K562 (cell line): ENCODE measurements at regions not wholly inside any gene's neighbourhood (a gene's known extent, or its start where the extent isn't known, plus 50 kb on each side); places are given as distances from the start of the nearest gene placed in this dataset.

Source experiments
- ATAC-seq: fragments of 200-7000 bp; cut with Tn5 transposase; 3 replicates; pipeline ENCODE4 v1.9.1; 2020; ENCODE audit warnings: moderate library complexity
- BruUV-seq: library from RNA; stranded (reverse); fragments of 400-500 nt; replicated peaks from 2 replicates; lab custom pipeline; 2021; lab: Mats Ljungman, UMichigan
- CTCF ChIA-PET: fragments of 300-600 bp; formaldehyde crosslinking; extraction: SDS; loops from one replicate; lab custom pipeline; 2021; ENCODE audit warnings: low intra/inter-chr PET ratio; lab: Yijun Ruan, JAX
- POLR2A ChIA-PET: fragments of 300-600, 350-650 bp; sonication (Branson Sonifier 250); formaldehyde crosslinking; extraction: SDS; loops from one replicate; lab custom pipeline; 2021; ENCODE audit warnings: antibody characterized with exemption, inconsistent platforms; lab: Yijun Ruan, JAX
- DNase-seq, 4 experiments: peaks; one replicate each; pipeline versions ENCODE4 v3.0.0 to v3.0.0-alpha.2; 2011 to 2018; ENCODE audit warnings: low spot score in 3 of 4, mixed read lengths in 3 of 4; ENCODE audit errors: extremely low read depth in 1 of 4
- FAIRE-seq: peaks from 2 replicates; lab custom pipeline; 2011; peaks lifted over from hg19 to GRCh38; lab: Jason Lieb, UNC
- H2AFZ ChIP-seq: 2 replicates; pipeline ENCODE4 v1.6.0; 2011; ENCODE audit warnings: low read depth, low read length, control low read depth, inconsistent platforms
- H3K27ac ChIP-seq: fragments of 200-600 bp; 3 replicates; pipeline ENCODE4 v1.8.0; 2011; ENCODE audit warnings: low read depth, mild to moderate bottlenecking, control low read depth, inconsistent platforms, low read length, moderate library complexity, mixed read lengths; ENCODE audit errors: extremely low read depth
- H3K27me3 ChIP-seq, 2 experiments: fragments of 300-600 bp in 1 of 2; 2 replicates in 1 of 2; 3 replicates in 1 of 2; pipeline versions ENCODE4 v1.6.0 to v1.8.0; 2011; ENCODE audit warnings: inconsistent platforms in 2 of 2, low read length in 2 of 2, mild to moderate bottlenecking in 1 of 2, mixed read lengths in 1 of 2, moderate library complexity in 1 of 2; ENCODE audit not compliant: control insufficient read depth in 2 of 2, insufficient read depth in 2 of 2
- H3K36me3 ChIP-seq: fragments of 300-600 bp; 3 replicates; pipeline ENCODE4 v1.8.0; 2011; ENCODE audit warnings: mild to moderate bottlenecking, low read length, inconsistent platforms; ENCODE audit not compliant: control insufficient read depth, insufficient read depth
- H3K4me1 ChIP-seq, 2 experiments: fragments of 200-600 bp in 1 of 2; replicated peaks in 1 of 2; 2 replicates in 1 of 2; 3 replicates in 1 of 2; pipeline versions ENCODE4 v1.5.1 to v1.8.0; 2011; ENCODE audit warnings: inconsistent platforms in 2 of 2, low read length in 2 of 2, mild to moderate bottlenecking in 1 of 2, mixed read lengths in 1 of 2, moderate library complexity in 1 of 2; ENCODE audit not compliant: control insufficient read depth in 2 of 2, insufficient read depth in 2 of 2
- H3K4me2 ChIP-seq: 2 replicates; pipeline ENCODE4 v1.6.1; 2011; ENCODE audit warnings: low read length, control low read depth, inconsistent platforms, mixed read lengths; ENCODE audit not compliant: insufficient read depth
- H3K4me3 ChIP-seq: fragments of 200-600 bp; sonication (generic), shearing (Covaris generic); 2 replicates; pipeline ENCODE4 v1.5.1; 2016; ENCODE audit warnings: control low read depth, inconsistent platforms
- H3K79me2 ChIP-seq: fragments of 200-600 bp; 3 replicates; pipeline ENCODE4 v1.8.0; 2011; ENCODE audit warnings: low read length, inconsistent platforms; ENCODE audit not compliant: control insufficient read depth, insufficient read depth
- H3K9ac ChIP-seq, 2 experiments: 2 replicates each; pipeline versions ENCODE4 v1.6.0 to v1.6.1; 2011; ENCODE audit warnings: low read depth in 2 of 2, low read length in 2 of 2, control low read depth in 1 of 2, inconsistent platforms in 1 of 2, mild to moderate bottlenecking in 1 of 2, mixed read lengths in 1 of 2; ENCODE audit not compliant: insufficient read depth in 1 of 2
- H3K9me1 ChIP-seq: one replicate; pipeline ENCODE4 v1.6.0; 2011; ENCODE audit warnings: inconsistent platforms, mild to moderate bottlenecking, low read length, moderate library complexity; ENCODE audit not compliant: control insufficient read depth, insufficient read depth
- H3K9me3 ChIP-seq: replicated peaks from 2 replicates; pipeline ENCODE4 v1.5.1; 2011; ENCODE audit warnings: low read depth, low read length, inconsistent platforms; ENCODE audit not compliant: control insufficient read depth, insufficient read depth
- H4K20me1 ChIP-seq: replicated peaks from 2 replicates; pipeline ENCODE4 v1.6.1; 2011; ENCODE audit warnings: low read length, inconsistent platforms, mixed read lengths; ENCODE audit not compliant: control insufficient read depth, insufficient read depth
- FUS ChIP-seq: fragments of 200-400 bp; formaldehyde crosslinking; optimal IDR thresholded peaks from 2 replicates; pipeline ENCODE3; 2017; ENCODE audit warnings: low read depth, low read length
- GATA2 ChIP-seq: sonication (generic); formaldehyde crosslinking; IDR thresholded peaks from 2 replicates; pipeline ENCODE4 v1.4.0; 2020; ENCODE audit warnings: mild to moderate bottlenecking, missing genetic modification reagents
- GATAD2A ChIP-seq: fragments of 450-650 bp; IDR thresholded peaks from 2 replicates; pipeline ENCODE4 v1.6.1; 2017
- JUND ChIP-seq, 2 experiments: IDR thresholded peaks; 2 replicates in 1 of 2; 3 replicates in 1 of 2; pipeline ENCODE4 v1.6.1; 2011; ENCODE audit warnings: borderline replicate concordance in 2 of 2, low read depth in 2 of 2, low read length in 2 of 2, improper control_type of control experiment in 1 of 2, missing biosample characterization in 1 of 2, missing genetic modification characterization in 1 of 2, missing genetic modification reagents in 1 of 2
- PRPF4 ChIP-seq: fragments of 200-400 bp; formaldehyde crosslinking; IDR thresholded peaks from one replicate; pipeline ENCODE4 v1.6.1; 2017; ENCODE audit warnings: low read length, low read depth, mild to moderate bottlenecking; ENCODE audit not compliant: insufficient read depth, poor library complexity, severe bottlenecking
- SMARCE1 ChIP-seq: fragments of 450-650 bp; IDR thresholded peaks from 2 replicates; pipeline ENCODE4 v1.7.1; 2016; ENCODE audit warnings: mild to moderate bottlenecking
- STAG1 ChIP-seq: sonication (generic); formaldehyde crosslinking; IDR thresholded peaks from 2 replicates; pipeline ENCODE4 v1.5.0; 2020; ENCODE audit warnings: missing genetic modification reagents, borderline replicate concordance
- TRIM24 ChIP-seq, 2 experiments: fragments of 450-650 bp; IDR thresholded peaks; 2 replicates each; pipeline ENCODE4 v1.6.1; 2016
- ZNF239 ChIP-seq: fragments of 250-450 bp; sonication (Bioruptor Pico); IDR thresholded peaks from 2 replicates; pipeline ENCODE4 v1.4.0; 2020; ENCODE audit warnings: mild to moderate bottlenecking
- ZNF41 ChIP-seq: fragments of 250-450 bp; sonication (Bioruptor Pico); conservative IDR thresholded peaks from 2 replicates; pipeline ENCODE4 v1.4.0; 2020; ENCODE audit warnings: mild to moderate bottlenecking
- ZNF507 ChIP-seq: conservative IDR thresholded peaks from 2 replicates; pipeline ENCODE4 v1.6.1; 2017; ENCODE audit warnings: missing genetic modification characterization, missing compliant biosample characterization
- ZNF561 ChIP-seq: fragments of 450-650 bp; formaldehyde crosslinking; conservative IDR thresholded peaks from 2 replicates; pipeline ENCODE4 v1.4.0; 2020; ENCODE audit warnings: mild to moderate bottlenecking, moderate library complexity
- ZNF584 ChIP-seq: fragments of 200-800 bp; sonication (Bioruptor generic); IDR thresholded peaks from 2 replicates; pipeline ENCODE4 v1.6.1; 2016; ENCODE audit warnings: low read depth, mild to moderate bottlenecking, missing genetic modification characterization, missing compliant biosample characterization
- WGBS: fragments of 100-300 bp; shearing (Covaris generic); methylation state at CpG from one replicate; pipeline ENCODE4 v1.1.6; 2016; ENCODE audit warnings: low coverage, mixed read lengths; ENCODE audit not compliant: insufficient coverage; ENCODE audit errors: missing lambda C conversion rate; 5-methylcytosine and 5-hydroxymethylcytosine counted together
- in situ Hi-C: fragments of 300-500 bp; cut with MboI; formaldehyde crosslinking; loops from 4 replicates; pipeline ENCODE4 v1.15.0; 2018; ENCODE audit warnings: inconsistent platforms, mixed read lengths
- intact Hi-C: fragments of 100-400 bp; cut with micrococcal nuclease; formaldehyde crosslinking; loops from 2 replicates; pipeline ENCODE4 v1.14.2; 2022
- TF ChIP-seq, protein P1 (sequence below): fragments of 450-650 bp; IDR thresholded peaks from 2 replicates; pipeline ENCODE4 v1.6.1; 2016; ENCODE audit warnings: mild to moderate bottlenecking
- TF ChIP-seq, protein P2 (sequence below): sonication (generic); formaldehyde crosslinking; IDR thresholded peaks from 2 replicates; pipeline ENCODE4 v1.9.0; 2022; ENCODE audit warnings: mild to moderate bottlenecking, missing genetic modification reagents
- TF ChIP-seq, protein P3 (sequence below): fragments of 200-800 bp; sonication (Bioruptor generic); IDR thresholded peaks from 2 replicates; pipeline ENCODE4 v1.6.1; 2017; ENCODE audit warnings: missing genetic modification characterization, missing compliant biosample characterization
- TF ChIP-seq, protein P4 (sequence below): fragments of 450-650 bp; formaldehyde crosslinking; IDR thresholded peaks from 2 replicates; pipeline ENCODE4 v1.4.0; 2020; ENCODE audit warnings: mild to moderate bottlenecking
- TF ChIP-seq, protein P5 (sequence below): sonication (generic); formaldehyde crosslinking; IDR thresholded peaks from 2 replicates; pipeline ENCODE4 v1.8.0; 2022; ENCODE audit warnings: missing genetic modification reagents, mild to moderate bottlenecking, borderline replicate concordance

DNA sequence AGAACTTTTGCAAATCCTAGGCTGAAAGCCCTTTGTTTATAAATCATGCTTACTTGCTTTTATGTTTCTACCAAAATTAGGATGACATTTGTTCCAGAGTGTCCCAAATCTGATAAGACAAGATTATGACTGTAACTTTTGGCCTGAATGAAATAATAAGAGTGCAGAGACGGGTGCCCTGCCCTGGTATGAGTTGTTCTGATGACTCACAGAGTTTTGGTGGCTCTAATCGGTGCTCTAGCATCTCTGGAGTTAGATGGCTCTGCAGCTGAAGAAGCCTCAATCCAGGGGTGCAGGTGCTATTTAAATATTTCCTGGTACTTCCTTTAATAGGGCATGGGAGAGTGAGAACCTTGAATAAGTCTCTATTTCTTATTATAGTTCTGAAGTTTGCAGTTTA lies 102.2 kb upstream of the ELMO1 start:
- in situ Hi-C loops, result no loop called here
- ChIA-PET CTCF (no interaction called here), POLR2A (no interaction called here)
- no peak overlapping the region for H3K9ac ChIP-seq
- no peaks in the 10 kb centered on the region for H4K20me1 ChIP-seq
- ATAC-seq, result no peak
- no peaks in the 10 kb centered on the region for H3K9me1 ChIP-seq
- no peak overlapping the region for H3K4me2 ChIP-seq
- H3K79me2 ChIP-seq, result no peaks in the 10 kb centered on the region
- H3K4me3 ChIP-seq, result no peak overlapping the region
- DNase-seq, result no peak
- FAIRE-seq, result no peak
- no TSS peak for BruUV-seq
- no peaks in the 10 kb centered on the region for H3K9me3 ChIP-seq
- 0% methylated on average over 2 of the region's 2 CpGs for WGBS
- no peak overlapping the region for H2AFZ ChIP-seq
- H3K27me3 ChIP-seq, result peaks cover 2 to 12% of the 10 kb centered on the region in 2 experiments; a peak in 2 of 5 replicates
- intact Hi-C loops, result no loop called here
- no peak overlapping the region for H3K27ac ChIP-seq
- no peaks in the 10 kb centered on the region for H3K36me3 ChIP-seq
- H3K4me1 ChIP-seq, result no peaks in the 10 kb centered on the region
- TF ChIP-seq FUS (no peak), ZNF239 (CRISPR knock-in tag) (no peak), GATA2 (CRISPR knock-in tag) (no peak), SMARCE1 (no peak), TRIM24 (IDR thresholded peaks at IDR 0.05) (no peak), PRPF4 (no peak), ZNF584 (no peak), ZNF507 (no peak), JUND (IDR thresholded peaks at IDR 0.05; ENCODE audit: borderline replicate concordance, low read depth, low read length) (no peak), JUND (tag; IDR thresholded peaks at IDR 0.05; ENCODE audit: borderline replicate concordance, low read depth, low read length) (no peak), ZNF41 (CRISPR knock-in tag) (no peak), ZNF561 (no peak), STAG1 (CRISPR knock-in tag) (no peak), GATAD2A (no peak)
- TF ChIP-seq, protein P1, sequence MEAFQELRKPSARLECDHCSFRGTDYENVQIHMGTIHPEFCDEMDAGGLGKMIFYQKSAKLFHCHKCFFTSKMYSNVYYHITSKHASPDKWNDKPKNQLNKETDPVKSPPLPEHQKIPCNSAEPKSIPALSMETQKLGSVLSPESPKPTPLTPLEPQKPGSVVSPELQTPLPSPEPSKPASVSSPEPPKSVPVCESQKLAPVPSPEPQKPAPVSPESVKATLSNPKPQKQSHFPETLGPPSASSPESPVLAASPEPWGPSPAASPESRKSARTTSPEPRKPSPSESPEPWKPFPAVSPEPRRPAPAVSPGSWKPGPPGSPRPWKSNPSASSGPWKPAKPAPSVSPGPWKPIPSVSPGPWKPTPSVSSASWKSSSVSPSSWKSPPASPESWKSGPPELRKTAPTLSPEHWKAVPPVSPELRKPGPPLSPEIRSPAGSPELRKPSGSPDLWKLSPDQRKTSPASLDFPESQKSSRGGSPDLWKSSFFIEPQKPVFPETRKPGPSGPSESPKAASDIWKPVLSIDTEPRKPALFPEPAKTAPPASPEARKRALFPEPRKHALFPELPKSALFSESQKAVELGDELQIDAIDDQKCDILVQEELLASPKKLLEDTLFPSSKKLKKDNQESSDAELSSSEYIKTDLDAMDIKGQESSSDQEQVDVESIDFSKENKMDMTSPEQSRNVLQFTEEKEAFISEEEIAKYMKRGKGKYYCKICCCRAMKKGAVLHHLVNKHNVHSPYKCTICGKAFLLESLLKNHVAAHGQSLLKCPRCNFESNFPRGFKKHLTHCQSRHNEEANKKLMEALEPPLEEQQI, result no peak
- TF ChIP-seq, protein P2, sequence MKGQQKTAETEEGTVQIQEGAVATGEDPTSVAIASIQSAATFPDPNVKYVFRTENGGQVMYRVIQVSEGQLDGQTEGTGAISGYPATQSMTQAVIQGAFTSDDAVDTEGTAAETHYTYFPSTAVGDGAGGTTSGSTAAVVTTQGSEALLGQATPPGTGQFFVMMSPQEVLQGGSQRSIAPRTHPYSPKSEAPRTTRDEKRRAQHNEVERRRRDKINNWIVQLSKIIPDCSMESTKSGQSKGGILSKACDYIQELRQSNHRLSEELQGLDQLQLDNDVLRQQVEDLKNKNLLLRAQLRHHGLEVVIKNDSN (CRISPR knock-in tag), result no peak
- TF ChIP-seq, protein P3, sequence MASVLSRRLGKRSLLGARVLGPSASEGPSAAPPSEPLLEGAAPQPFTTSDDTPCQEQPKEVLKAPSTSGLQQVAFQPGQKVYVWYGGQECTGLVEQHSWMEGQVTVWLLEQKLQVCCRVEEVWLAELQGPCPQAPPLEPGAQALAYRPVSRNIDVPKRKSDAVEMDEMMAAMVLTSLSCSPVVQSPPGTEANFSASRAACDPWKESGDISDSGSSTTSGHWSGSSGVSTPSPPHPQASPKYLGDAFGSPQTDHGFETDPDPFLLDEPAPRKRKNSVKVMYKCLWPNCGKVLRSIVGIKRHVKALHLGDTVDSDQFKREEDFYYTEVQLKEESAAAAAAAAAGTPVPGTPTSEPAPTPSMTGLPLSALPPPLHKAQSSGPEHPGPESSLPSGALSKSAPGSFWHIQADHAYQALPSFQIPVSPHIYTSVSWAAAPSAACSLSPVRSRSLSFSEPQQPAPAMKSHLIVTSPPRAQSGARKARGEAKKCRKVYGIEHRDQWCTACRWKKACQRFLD (CRISPR knock-in tag), result no peak
- TF ChIP-seq, protein P4, sequence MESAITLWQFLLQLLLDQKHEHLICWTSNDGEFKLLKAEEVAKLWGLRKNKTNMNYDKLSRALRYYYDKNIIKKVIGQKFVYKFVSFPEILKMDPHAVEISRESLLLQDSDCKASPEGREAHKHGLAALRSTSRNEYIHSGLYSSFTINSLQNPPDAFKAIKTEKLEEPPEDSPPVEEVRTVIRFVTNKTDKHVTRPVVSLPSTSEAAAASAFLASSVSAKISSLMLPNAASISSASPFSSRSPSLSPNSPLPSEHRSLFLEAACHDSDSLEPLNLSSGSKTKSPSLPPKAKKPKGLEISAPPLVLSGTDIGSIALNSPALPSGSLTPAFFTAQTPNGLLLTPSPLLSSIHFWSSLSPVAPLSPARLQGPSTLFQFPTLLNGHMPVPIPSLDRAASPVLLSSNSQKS (CRISPR knock-in tag), result no peak
- TF ChIP-seq, protein P5, sequence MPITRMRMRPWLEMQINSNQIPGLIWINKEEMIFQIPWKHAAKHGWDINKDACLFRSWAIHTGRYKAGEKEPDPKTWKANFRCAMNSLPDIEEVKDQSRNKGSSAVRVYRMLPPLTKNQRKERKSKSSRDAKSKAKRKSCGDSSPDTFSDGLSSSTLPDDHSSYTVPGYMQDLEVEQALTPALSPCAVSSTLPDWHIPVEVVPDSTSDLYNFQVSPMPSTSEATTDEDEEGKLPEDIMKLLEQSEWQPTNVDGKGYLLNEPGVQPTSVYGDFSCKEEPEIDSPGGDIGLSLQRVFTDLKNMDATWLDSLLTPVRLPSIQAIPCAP, result no peak
